ENCODE measurements at regions not wholly inside any gene's neighbourhood (a gene's known extent, or its start where the extent isn't known, plus 50 kb on each side); places are given as distances from the start of the nearest gene placed in this dataset.

DNA sequence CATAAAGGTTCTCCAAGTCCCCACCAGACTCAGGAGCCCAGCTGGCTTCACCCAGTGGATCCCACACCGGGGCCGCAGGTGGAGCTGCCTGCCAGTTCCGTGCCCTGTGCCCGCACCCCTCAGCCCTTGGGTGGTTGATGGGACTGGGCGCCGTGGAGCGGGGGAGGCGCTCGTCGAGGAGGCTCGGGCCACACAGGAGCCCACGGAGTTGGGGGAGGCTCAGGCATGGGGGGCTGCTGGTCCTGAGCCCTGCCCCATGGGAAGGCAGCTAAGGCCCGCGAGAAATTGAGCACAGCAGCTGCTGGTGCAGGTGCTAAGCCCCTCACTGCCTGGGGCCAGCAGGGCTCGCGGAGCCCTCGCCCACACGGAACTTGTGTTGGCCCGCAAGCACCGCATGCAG lies 234.4 kb upstream of the HSF2 start:
- in situ Hi-C loops (cut with HindIII; ENCODE audit: extremely low pct_ligation_motif_present, low pct_unique_long_range_greater_than_20kb): no loop called here
- H3K27ac ChIP-seq (ENCODE audit: extremely low read length, insufficient read depth, low read length): no peak overlapping the region
- TF ChIP-seq PCBP1 (IDR thresholded peaks at IDR 0.05; ENCODE audit: borderline replicate concordance, low read depth, low read length): no peak
- no peak for TF ChIP-seq SP4 (CRISPR knock-in tag; IDR thresholded peaks at IDR 0.05)
- TF ChIP-seq MTF2 (CRISPR knock-in tag; IDR thresholded peaks at IDR 0.05; ENCODE audit: borderline replicate concordance): no peak
- no peak for TF ChIP-seq IRF2 (CRISPR knock-in tag; IDR thresholded peaks at IDR 0.05)
- TF ChIP-seq SETDB1 (CRISPR knock-in tag; IDR thresholded peaks at IDR 0.05; ENCODE audit: borderline replicate concordance): no peak
- no peak for TF ChIP-seq NR2F2 (IDR thresholded peaks at IDR 0.05; ENCODE audit: borderline replicate concordance, low read depth)
- TF ChIP-seq, protein P1, sequence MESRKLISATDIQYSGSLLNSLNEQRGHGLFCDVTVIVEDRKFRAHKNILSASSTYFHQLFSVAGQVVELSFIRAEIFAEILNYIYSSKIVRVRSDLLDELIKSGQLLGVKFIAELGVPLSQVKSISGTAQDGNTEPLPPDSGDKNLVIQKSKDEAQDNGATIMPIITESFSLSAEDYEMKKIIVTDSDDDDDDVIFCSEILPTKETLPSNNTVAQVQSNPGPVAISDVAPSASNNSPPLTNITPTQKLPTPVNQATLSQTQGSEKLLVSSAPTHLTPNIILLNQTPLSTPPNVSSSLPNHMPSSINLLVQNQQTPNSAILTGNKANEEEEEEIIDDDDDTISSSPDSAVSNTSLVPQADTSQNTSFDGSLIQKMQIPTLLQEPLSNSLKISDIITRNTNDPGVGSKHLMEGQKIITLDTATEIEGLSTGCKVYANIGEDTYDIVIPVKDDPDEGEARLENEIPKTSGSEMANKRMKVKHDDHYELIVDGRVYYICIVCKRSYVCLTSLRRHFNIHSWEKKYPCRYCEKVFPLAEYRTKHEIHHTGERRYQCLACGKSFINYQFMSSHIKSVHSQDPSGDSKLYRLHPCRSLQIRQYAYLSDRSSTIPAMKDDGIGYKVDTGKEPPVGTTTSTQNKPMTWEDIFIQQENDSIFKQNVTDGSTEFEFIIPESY (CRISPR knock-in tag; IDR thresholded peaks at IDR 0.05): no peak
- no peak for TF ChIP-seq MED13 (CRISPR knock-in tag; IDR thresholded peaks at IDR 0.05)
- TF ChIP-seq, protein P2, sequence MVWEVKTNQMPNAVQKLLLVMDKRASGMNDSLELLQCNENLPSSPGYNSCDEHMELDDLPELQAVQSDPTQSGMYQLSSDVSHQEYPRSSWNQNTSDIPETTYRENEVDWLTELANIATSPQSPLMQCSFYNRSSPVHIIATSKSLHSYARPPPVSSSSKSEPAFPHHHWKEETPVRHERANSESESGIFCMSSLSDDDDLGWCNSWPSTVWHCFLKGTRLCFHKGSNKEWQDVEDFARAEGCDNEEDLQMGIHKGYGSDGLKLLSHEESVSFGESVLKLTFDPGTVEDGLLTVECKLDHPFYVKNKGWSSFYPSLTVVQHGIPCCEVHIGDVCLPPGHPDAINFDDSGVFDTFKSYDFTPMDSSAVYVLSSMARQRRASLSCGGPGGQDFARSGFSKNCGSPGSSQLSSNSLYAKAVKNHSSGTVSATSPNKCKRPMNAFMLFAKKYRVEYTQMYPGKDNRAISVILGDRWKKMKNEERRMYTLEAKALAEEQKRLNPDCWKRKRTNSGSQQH (CRISPR knock-in tag; IDR thresholded peaks at IDR 0.05; ENCODE audit: low read depth): no peak
- no peak for TF ChIP-seq HOXD1 (CRISPR knock-in tag; IDR thresholded peaks at IDR 0.05)
- TF ChIP-seq MXD4 (CRISPR knock-in tag; IDR thresholded peaks at IDR 0.05): no peak
- TF ChIP-seq, protein P3, sequence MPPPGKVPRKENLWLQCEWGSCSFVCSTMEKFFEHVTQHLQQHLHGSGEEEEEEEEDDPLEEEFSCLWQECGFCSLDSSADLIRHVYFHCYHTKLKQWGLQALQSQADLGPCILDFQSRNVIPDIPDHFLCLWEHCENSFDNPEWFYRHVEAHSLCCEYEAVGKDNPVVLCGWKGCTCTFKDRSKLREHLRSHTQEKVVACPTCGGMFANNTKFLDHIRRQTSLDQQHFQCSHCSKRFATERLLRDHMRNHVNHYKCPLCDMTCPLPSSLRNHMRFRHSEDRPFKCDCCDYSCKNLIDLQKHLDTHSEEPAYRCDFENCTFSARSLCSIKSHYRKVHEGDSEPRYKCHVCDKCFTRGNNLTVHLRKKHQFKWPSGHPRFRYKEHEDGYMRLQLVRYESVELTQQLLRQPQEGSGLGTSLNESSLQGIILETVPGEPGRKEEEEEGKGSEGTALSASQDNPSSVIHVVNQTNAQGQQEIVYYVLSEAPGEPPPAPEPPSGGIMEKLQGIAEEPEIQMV (CRISPR knock-in tag; IDR thresholded peaks at IDR 0.05; ENCODE audit: low read depth): no peak
- no peak for TF ChIP-seq ZNF264 (CRISPR knock-in tag; IDR thresholded peaks at IDR 0.05)
- TF ChIP-seq ZNF430 (CRISPR knock-in tag; IDR thresholded peaks at IDR 0.05): no peak
- TF ChIP-seq ZNF121 (CRISPR knock-in tag; IDR thresholded peaks at IDR 0.05): no peak
- TF ChIP-seq TEAD3 (CRISPR knock-in tag; optimal IDR thresholded peaks at IDR 0.05; ENCODE audit: borderline replicate concordance): no peak
- TF ChIP-seq, protein P4, sequence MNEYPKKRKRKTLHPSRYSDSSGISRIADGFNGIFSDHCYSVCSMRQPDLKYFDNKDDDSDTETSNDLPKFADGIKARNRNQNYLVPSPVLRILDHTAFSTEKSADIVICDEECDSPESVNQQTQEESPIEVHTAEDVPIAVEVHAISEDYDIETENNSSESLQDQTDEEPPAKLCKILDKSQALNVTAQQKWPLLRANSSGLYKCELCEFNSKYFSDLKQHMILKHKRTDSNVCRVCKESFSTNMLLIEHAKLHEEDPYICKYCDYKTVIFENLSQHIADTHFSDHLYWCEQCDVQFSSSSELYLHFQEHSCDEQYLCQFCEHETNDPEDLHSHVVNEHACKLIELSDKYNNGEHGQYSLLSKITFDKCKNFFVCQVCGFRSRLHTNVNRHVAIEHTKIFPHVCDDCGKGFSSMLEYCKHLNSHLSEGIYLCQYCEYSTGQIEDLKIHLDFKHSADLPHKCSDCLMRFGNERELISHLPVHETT (CRISPR knock-in tag; conservative IDR thresholded peaks at IDR 0.05): no peak
- TF ChIP-seq, protein P5, sequence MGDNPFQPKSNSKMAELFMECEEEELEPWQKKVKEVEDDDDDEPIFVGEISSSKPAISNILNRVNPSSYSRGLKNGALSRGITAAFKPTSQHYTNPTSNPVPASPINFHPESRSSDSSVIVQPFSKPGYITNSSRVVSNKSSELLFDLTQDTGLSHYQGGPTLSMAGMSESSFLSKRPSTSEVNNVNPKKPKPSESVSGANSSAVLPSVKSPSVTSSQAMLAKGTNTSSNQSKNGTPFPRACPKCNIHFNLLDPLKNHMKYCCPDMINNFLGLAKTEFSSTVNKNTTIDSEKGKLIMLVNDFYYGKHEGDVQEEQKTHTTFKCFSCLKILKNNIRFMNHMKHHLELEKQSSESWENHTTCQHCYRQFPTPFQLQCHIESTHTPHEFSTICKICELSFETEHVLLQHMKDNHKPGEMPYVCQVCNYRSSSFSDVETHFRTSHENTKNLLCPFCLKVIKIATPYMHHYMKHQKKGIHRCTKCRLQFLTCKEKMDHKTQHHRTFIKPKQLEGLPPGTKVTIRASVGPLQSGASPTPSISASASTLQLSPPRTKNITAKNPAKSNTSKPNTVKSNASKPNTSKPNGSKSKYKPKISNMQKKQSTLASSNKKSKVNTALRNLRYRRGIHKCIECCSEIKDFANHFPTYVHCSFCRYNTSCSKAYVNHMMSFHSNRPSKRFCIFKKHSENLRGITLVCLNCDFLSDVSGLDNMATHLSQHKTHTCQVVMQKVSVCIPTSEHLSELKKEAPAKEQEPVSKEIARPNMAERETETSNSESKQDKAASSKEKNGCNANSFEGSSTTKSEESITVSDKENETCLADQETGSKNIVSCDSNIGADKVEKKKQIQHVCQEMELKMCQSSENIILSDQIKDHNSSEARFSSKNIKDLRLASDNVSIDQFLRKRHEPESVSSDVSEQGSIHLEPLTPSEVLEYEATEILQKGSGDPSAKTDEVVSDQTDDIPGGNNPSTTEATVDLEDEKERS (CRISPR knock-in tag; IDR thresholded peaks at IDR 0.05): no peak

More for the DNA sequence above, 234.4 kb upstream of the HSF2 start:
- no peak overlapping the region for H3K4me3 ChIP-seq (replicated peaks in 1 of 3; ENCODE audit: insufficient read depth in 1 of 3, low read depth in 2 of 3, low read length in 3 of 3)
- no peak for DNase-seq (ENCODE audit: low spot score)
- H3K9ac ChIP-seq (ENCODE audit: insufficient read depth, low read depth, low read length): no peak overlapping the region
- H3K36me3 ChIP-seq (replicated peaks in 1 of 2; ENCODE audit: control insufficient read depth in 1 of 2, insufficient read depth in 2 of 2, low read length in 2 of 2): no peaks in the 10 kb centered on the region
- intact Hi-C loops (cut with micrococcal nuclease; ENCODE audit: unreplicated experiment): no loop called here
- H3K27me3 ChIP-seq (ENCODE audit: control insufficient read depth in 1 of 2, insufficient read depth in 2 of 2, low read length in 2 of 2): no peaks in the 10 kb centered on the region
- no peaks in the 10 kb centered on the region for H3K79me2 ChIP-seq (ENCODE audit: insufficient read depth, low read length)
- no peaks in the 10 kb centered on the region for H3K4me1 ChIP-seq (ENCODE audit: insufficient read depth, low read length)
- ATAC-seq: no peak
- H4K20me1 ChIP-seq (ENCODE audit: insufficient read depth, low read length): no peaks in the 10 kb centered on the region
- POLR2A ChIA-PET: no interaction called here
- H2AFZ ChIP-seq (ENCODE audit: low read length): no peak overlapping the region
- BruUV-seq (replicated peaks): no TSS peak
- no peak for FAIRE-seq
- WGBS (ENCODE audit: low lambda C conversion rate): 42% methylated on average over 9 of the region's 20 CpGs
- CTCF ChIA-PET (ENCODE audit: low intra/inter-chr PET ratio, low total read pairs): no interaction called here
- no peak overlapping the region for H3K4me2 ChIP-seq (ENCODE audit: low read depth, low read length)
- H3K9me3 ChIP-seq (ENCODE audit: low read length): no peaks in the 10 kb centered on the region
